Hepatocyte (in vitro differentiated cells): ENCODE measurements at regions not wholly inside any gene's neighbourhood (a gene's known extent, or its start where the extent isn't known, plus 50 kb on each side); places are given as distances from the start of the nearest gene placed in this dataset.

ENCODE experiments used
- DNase-seq: peaks from one replicate; pipeline ENCODE4 v3.0.0-alpha.2; 2016; ENCODE audit warnings: low spot score
- H2AFZ ChIP-seq: fragments of 200-600 bp; sonication (generic); 2 replicates; pipeline ENCODE4 v1.6.0; 2016; ENCODE audit warnings: antibody characterized with exemption, mild to moderate bottlenecking
- H3K27ac ChIP-seq: fragments of 200-600 bp; sonication (generic); 2 replicates; pipeline ENCODE4 v1.5.1; 2016; ENCODE audit warnings: mild to moderate bottlenecking
- H3K27me3 ChIP-seq: fragments of 200-600 bp; sonication (generic); 2 replicates; pipeline ENCODE4 v1.6.1; 2016
- H3K36me3 ChIP-seq: fragments of 200-600 bp; sonication (generic); replicated peaks from 2 replicates; pipeline ENCODE4 v1.5.1; 2016; ENCODE audit warnings: low read depth; ENCODE audit not compliant: insufficient read depth
- H3K4me1 ChIP-seq: fragments of 200-600 bp; sonication (generic); 2 replicates; pipeline ENCODE4 v1.5.1; 2016; ENCODE audit warnings: mild to moderate bottlenecking, moderate library complexity; ENCODE audit not compliant: insufficient read depth
- H3K4me2 ChIP-seq: fragments of 200-600 bp; sonication (generic); 2 replicates; pipeline ENCODE4 v1.6.0; 2016
- H3K4me3 ChIP-seq: fragments of 200-600 bp; sonication (generic); 2 replicates; pipeline ENCODE4 v1.5.1; 2016; ENCODE audit warnings: mild to moderate bottlenecking
- H3K79me2 ChIP-seq: fragments of 200-600 bp; sonication (generic); 2 replicates; pipeline ENCODE4 v1.6.0; 2017; ENCODE audit warnings: mild to moderate bottlenecking
- H3K9me2 ChIP-seq: fragments of 200-600 bp; sonication (generic); replicated peaks from 2 replicates; pipeline ENCODE4 v1.6.0; 2017; ENCODE audit warnings: mild to moderate bottlenecking; ENCODE audit not compliant: insufficient read depth
- H3K9me3 ChIP-seq: fragments of 200-600 bp; sonication (generic); 2 replicates; pipeline ENCODE4 v1.5.1; 2016; ENCODE audit warnings: low read depth, mild to moderate bottlenecking
- H4K20me1 ChIP-seq: fragments of 200-600 bp; sonication (generic); 2 replicates; pipeline ENCODE4 v1.6.0; 2016; ENCODE audit warnings: mild to moderate bottlenecking; ENCODE audit not compliant: insufficient read depth, poor library complexity, severe bottlenecking
- CTCF ChIP-seq: fragments of 200-600 bp; sonication (generic); IDR thresholded peaks from 2 replicates; pipeline ENCODE4 v1.5.1; 2016; ENCODE audit warnings: antibody characterized with exemption, mild to moderate bottlenecking; ENCODE audit not compliant: poor library complexity
- EZH2 ChIP-seq: fragments of 200-600 bp; sonication (generic); IDR thresholded peaks from 2 replicates; pipeline ENCODE4 v1.6.1; 2016; ENCODE audit warnings: antibody characterized with exemption, mild to moderate bottlenecking, borderline replicate concordance
- EZH2phosphoT487 ChIP-seq: fragments of 200-600 bp; sonication (generic); IDR thresholded peaks from one replicate; pipeline ENCODE4 v1.6.1; 2018; ENCODE audit warnings: antibody characterized with exemption, mild to moderate bottlenecking, low read depth, moderate library complexity; ENCODE audit not compliant: unreplicated experiment, severe bottlenecking
- WGBS: methylation state at CpG from one replicate; pipeline ENCODE4 v1.1.6; 2016; ENCODE audit warnings: low lambda C conversion rate; ENCODE audit errors: missing lambda C conversion rate; 5-methylcytosine and 5-hydroxymethylcytosine counted together

- no peaks in the 10 kb centered on the region for H3K9me2 ChIP-seq
- 82% methylated on average over 5 of the region's 5 CpGs for WGBS
- no peak overlapping the region for H3K27ac ChIP-seq
- TF ChIP-seq EZH2, result no peak
- no peaks in the 10 kb centered on the region for H3K27me3 ChIP-seq
- no peaks in the 10 kb centered on the region for H3K36me3 ChIP-seq
- H2AFZ ChIP-seq, result no peak overlapping the region
- H3K9me3 ChIP-seq, result no peaks in the 10 kb centered on the region
- H3K4me3 ChIP-seq, result no peak overlapping the region
- no peaks in the 10 kb centered on the region for H3K79me2 ChIP-seq
- H3K4me1 ChIP-seq, result no peaks in the 10 kb centered on the region
- no peak for DNase-seq
- no peaks in the 10 kb centered on the region for H4K20me1 ChIP-seq
- H3K4me2 ChIP-seq, result no peak overlapping the region
These were observed 54.5 kb upstream of the CTNNA1 start for GRCh38 chr5:138698713-138699112.

DNA sequence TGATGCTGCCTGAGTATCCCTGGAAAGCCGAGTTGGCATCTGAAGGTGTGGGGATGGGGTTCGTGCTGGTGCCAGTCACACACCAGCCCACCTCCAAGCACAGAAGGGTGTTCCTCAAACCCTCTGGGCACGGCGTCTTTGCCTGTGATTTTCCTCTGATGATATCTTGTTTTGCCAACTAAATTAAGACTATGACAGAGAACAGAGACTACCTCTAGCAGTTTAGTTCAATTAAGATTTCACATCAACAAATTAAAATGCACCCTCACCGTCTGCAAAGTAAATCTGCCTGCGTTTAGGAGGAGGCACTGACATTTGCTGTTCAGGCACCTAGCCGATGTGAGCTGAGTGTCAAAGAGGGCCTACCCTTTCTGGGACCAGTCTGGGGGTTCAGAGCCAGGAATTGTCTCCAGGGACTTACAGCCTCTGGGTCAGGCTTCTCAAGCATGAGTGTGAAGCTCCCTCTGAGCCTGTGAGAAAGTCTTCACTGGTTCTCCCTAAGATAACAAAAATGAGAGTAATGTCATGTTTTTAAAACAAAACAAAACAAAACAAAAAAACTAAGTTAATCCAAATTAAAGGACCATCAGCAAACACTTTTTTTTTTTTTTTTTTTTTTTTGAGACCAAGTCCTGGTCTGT lies 55.4 kb upstream of the CTNNA1 start:
- no peaks in the 10 kb centered on the region for H4K20me1 ChIP-seq
- H2AFZ ChIP-seq, result no peak overlapping the region
- H3K27me3 ChIP-seq, result no peaks in the 10 kb centered on the region
- H3K9me2 ChIP-seq, result no peaks in the 10 kb centered on the region
- no peaks in the 10 kb centered on the region for H3K9me3 ChIP-seq
- TF ChIP-seq EZH2 (no peak), EZH2phosphoT487 (no peak), CTCF (no peak)
- no peaks in the 10 kb centered on the region for H3K36me3 ChIP-seq
- H3K4me3 ChIP-seq, result no peak overlapping the region
- H3K4me2 ChIP-seq, result no peak overlapping the region
- H3K4me1 ChIP-seq, result no peaks in the 10 kb centered on the region
- 76% methylated on average over 7 of the region's 7 CpGs for WGBS
- no peak overlapping the region for H3K27ac ChIP-seq
- DNase-seq, result no peak
- H3K79me2 ChIP-seq, result no peaks in the 10 kb centered on the region

DNA sequence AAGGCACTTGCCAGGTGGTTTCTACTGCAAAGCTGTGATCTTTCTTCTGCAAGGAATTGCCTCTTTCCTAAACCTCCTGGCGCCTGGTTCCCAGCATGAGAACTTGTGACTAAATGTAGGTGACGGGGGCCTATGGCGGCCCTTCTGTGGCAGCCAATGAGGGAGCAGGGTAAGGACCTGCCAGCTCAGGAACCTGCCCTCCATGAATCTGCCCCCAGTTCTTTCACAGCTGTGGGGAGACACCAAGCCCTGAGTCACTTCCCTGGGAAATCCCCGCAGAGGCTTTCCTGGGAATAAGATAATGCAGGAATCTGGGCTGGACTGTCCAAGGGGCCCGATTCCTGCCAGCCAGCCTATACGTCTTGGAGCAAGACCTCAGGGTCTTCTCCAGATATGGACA lies 56.7 kb upstream of the CTNNA1 start:
- no peak overlapping the region for H3K4me3 ChIP-seq
- H2AFZ ChIP-seq, result no peak overlapping the region
- no peak overlapping the region for H3K4me2 ChIP-seq
- H3K9me2 ChIP-seq, result no peaks in the 10 kb centered on the region
- H4K20me1 ChIP-seq, result no peaks in the 10 kb centered on the region
- no peaks in the 10 kb centered on the region for H3K27me3 ChIP-seq
- H3K27ac ChIP-seq, result peak overlapping the region; percentile 48
- H3K79me2 ChIP-seq, result no peaks in the 10 kb centered on the region
- TF ChIP-seq EZH2, result no peak
- TF ChIP-seq EZH2phosphoT487, result no peak
- no peak for TF ChIP-seq CTCF
- no peaks in the 10 kb centered on the region for H3K4me1 ChIP-seq
- DNase-seq, result peak; percentile 46
- no peaks in the 10 kb centered on the region for H3K9me3 ChIP-seq
- H3K36me3 ChIP-seq, result no peaks in the 10 kb centered on the region
- 66% methylated on average over 6 of the region's 6 CpGs for WGBS

- 79% methylated on average over 3 of the region's 3 CpGs for WGBS
- Histone ChIP-seq H3K27ac (peak overlapping the region; percentile 48), H3K4me2 (no peak overlapping the region)
These were observed 57.4 kb upstream of the CTNNA1 start for GRCh38 chr5:138695781-138696180.

More at GRCh38 chr5:138695781-138696180, 57.4 kb upstream of the CTNNA1 start:
- TF ChIP-seq EZH2 (no peak), EZH2phosphoT487 (no peak)
- Histone ChIP-seq H3K36me3 (no peaks in the 10 kb centered on the region), H3K4me3 (no peak overlapping the region), H3K4me1 (no peaks in the 10 kb centered on the region), H3K27me3 (no peaks in the 10 kb centered on the region), H4K20me1 (no peaks in the 10 kb centered on the region), H3K9me3 (no peaks in the 10 kb centered on the region), H2AFZ (no peak overlapping the region), H3K79me2 (no peaks in the 10 kb centered on the region), H3K9me2 (no peaks in the 10 kb centered on the region)
- no peak for DNase-seq
